Esophagus squamous epithelium (tissue), 5 donors: ENCODE measurements at regions not wholly inside any gene's neighbourhood (a gene's known extent, or its start where the extent isn't known, plus 50 kb on each side); places are given as distances from the start of the nearest gene placed in this dataset.

Source experiments
- DNase-seq: peaks from one replicate; lab custom pipeline; 2025; lab: John Stamatoyannopoulos, UW
- H3K27ac ChIP-seq, 4 donors: fragments of 200-600 bp; sonication (generic); one replicate each; pipeline ENCODE4 v1.5.1; 2016 to 2019; ENCODE audit warnings: mild to moderate bottlenecking in 1 of 4
- H3K27me3 ChIP-seq, 4 donors: fragments of 200-600 bp; sonication (generic); 1 replicate in 3 of 4; 2 replicates in 1 of 4; pipeline versions ENCODE4 v1.5.1 to v1.6.0; 2017 to 2021; ENCODE audit warnings: antibody characterized with exemption in 1 of 4
- H3K36me3 ChIP-seq, 3 donors: fragments of 200-600 bp; sonication (generic); one replicate each; pipeline ENCODE4 v1.5.1; 2016 to 2019
- H3K4me1 ChIP-seq, 3 donors: fragments of 200-600 bp; sonication (generic); one replicate each; pipeline ENCODE4 v1.5.1; 2017 to 2019
- H3K4me3 ChIP-seq, 4 donors: fragments of 200-600 bp; sonication (generic); 1 replicate in 3 of 4; 2 replicates in 1 of 4; pipeline ENCODE4 v1.5.1; 2016 to 2019; ENCODE audit warnings: mild to moderate bottlenecking in 2 of 4, moderate library complexity in 1 of 4
- H3K9me3 ChIP-seq, 3 donors: fragments of 200-600 bp; sonication (generic); one replicate each; pipeline ENCODE4 v1.5.1; 2016 to 2019
- CTCF ChIP-seq, 6 experiments: fragments of 450-650 bp in 4 of 6; fragments of 200-600 bp in 2 of 6; sonication (generic) in 2 of 6; IDR thresholded peaks; one replicate each; pipeline ENCODE4 v1.5.1; 2016 to 2019; ENCODE audit warnings: antibody characterized with exemption in 6 of 6, mild to moderate bottlenecking in 4 of 6, moderate library complexity in 4 of 6
- POLR2A ChIP-seq, 4 donors: fragments of 450-650 bp; IDR thresholded peaks; one replicate each; pipeline ENCODE4 v1.6.1; 2017; ENCODE audit warnings: antibody characterized with exemption in 4 of 4, mild to moderate bottlenecking in 4 of 4, moderate library complexity in 3 of 4
- WGBS, 2 donors: methylation state at CpG; one replicate each; pipeline ENCODE4 v1.1.5; 2018; 5-methylcytosine and 5-hydroxymethylcytosine counted together
- intact Hi-C: fragments of 100-400 bp; cut with DNase I; formaldehyde crosslinking; loops from one replicate; pipeline ENCODE4 v1.15.0; 2022
- donor health status: DM: yes; HTN: yes; CAD: no.

DNA sequence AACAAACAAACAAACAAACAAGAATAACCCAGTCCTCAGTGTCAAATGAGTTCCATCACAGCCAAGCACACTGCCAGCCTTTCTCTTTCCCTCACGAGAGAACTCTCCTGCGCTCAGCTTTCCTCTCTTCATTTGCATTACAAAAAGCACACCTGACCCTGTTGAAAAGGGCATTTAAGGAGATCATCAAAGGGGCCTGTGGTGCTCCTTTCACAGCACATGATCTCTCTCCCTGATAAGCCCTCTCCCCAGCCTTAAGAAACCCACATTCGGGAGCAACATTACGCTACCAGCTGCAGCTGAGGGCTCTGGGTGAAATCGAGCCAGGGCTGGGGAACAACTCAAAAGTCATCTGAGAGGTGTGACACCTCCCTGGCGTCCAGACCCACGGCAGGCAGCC is 165.6 kb upstream of the TMCC3 start:
- peaks cover 0 to 30% (median 8%) of the 10 kb centered on the region in 3 donors for H3K9me3 ChIP-seq
- H3K4me1 ChIP-seq, result no peaks in the 10 kb centered on the region
- H3K27me3 ChIP-seq, result no peaks in the 10 kb centered on the region
- no peak overlapping the region for H3K4me3 ChIP-seq
- H3K27ac ChIP-seq, result no peak overlapping the region
- intact Hi-C loops, result no loop called here
- TF ChIP-seq CTCF (IDR thresholded peaks at IDR 0.05) (no peak), POLR2A (IDR thresholded peaks at IDR 0.05) (no peak)
- no peak for DNase-seq
- WGBS, 2 donors, result 62 to 67% methylated on average over 7 of the region's 7 CpGs
- no peaks in the 10 kb centered on the region for H3K36me3 ChIP-seq

- Histone ChIP-seq H3K27me3 (no peaks in the 10 kb centered on the region), H3K27ac (no peak overlapping the region), H3K9me3 (peaks cover 0 to 32% (median 8%) of the 10 kb centered on the region in 3 donors), H3K4me1 (no peaks in the 10 kb centered on the region), H3K4me3 (no peak overlapping the region), H3K36me3 (no peaks in the 10 kb centered on the region)
- 63 to 100% methylated on average over 1 of the region's 2 CpGs for WGBS, 2 donors
- intact Hi-C loops, result no loop called here
- TF ChIP-seq CTCF (IDR thresholded peaks at IDR 0.05) (no peak), POLR2A (IDR thresholded peaks at IDR 0.05) (no peak)
- DNase-seq, result no peak
These were observed 165.1 kb upstream of the TMCC3 start for GRCh38 chr12:94815450-94815849.

GRCh38 chr12:94813314-94813713 is 163.0 kb upstream of the TMCC3 start:
- no peaks in the 10 kb centered on the region for H3K27me3 ChIP-seq
- WGBS, 2 donors, result 52 to 59% methylated on average over 2 of the region's 2 CpGs
- H3K4me3 ChIP-seq, result no peak overlapping the region
- DNase-seq, result no peak
- H3K36me3 ChIP-seq, result no peaks in the 10 kb centered on the region
- intact Hi-C loops, result no loop called here
- TF ChIP-seq CTCF (IDR thresholded peaks at IDR 0.05) (no peak), POLR2A (IDR thresholded peaks at IDR 0.05) (no peak)
- peaks cover 0 to 32% (median 8%) of the 10 kb centered on the region in 3 donors for H3K9me3 ChIP-seq
- H3K4me1 ChIP-seq, result no peaks in the 10 kb centered on the region
- H3K27ac ChIP-seq, result no peak overlapping the region

DNA sequence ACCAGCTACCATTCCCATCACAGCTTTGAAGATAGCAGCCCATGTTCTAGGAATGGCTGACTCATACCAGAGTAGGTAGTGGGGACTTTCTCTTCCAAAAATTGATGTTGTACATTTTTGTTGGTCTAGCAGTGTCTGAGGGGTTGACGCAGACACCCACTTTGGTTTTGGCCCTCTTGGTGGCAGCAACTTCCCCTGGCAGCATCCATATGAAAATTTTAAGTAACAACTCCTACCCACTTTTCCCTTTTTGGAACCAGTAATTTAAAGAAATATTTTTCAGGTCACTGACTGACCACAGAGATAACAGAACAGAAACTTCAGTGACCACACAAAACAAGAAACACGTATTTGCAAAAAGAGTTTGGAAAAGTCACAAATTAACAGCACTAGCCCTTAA is 162.0 kb upstream of the TMCC3 start:
- Histone ChIP-seq H3K9me3 (peaks cover 0 to 32% (median 8%) of the 10 kb centered on the region in 3 donors), H3K36me3 (no peaks in the 10 kb centered on the region), H3K4me3 (no peak overlapping the region), H3K27ac (no peak overlapping the region), H3K27me3 (no peaks in the 10 kb centered on the region), H3K4me1 (no peaks in the 10 kb centered on the region)
- 75 to 80% methylated on average over 2 of the region's 2 CpGs for WGBS, 2 donors
- TF ChIP-seq POLR2A (IDR thresholded peaks at IDR 0.05) (no peak), CTCF (IDR thresholded peaks at IDR 0.05) (no peak)
- intact Hi-C loops, result no loop called here
- no peak for DNase-seq

- Histone ChIP-seq H3K36me3 (no peaks in the 10 kb centered on the region), H3K9me3 (peaks cover 0 to 32% (median 8%) of the 10 kb centered on the region in 3 donors), H3K27ac (no peak overlapping the region), H3K4me3 (no peak overlapping the region), H3K27me3 (no peaks in the 10 kb centered on the region), H3K4me1 (peaks cover 0 to 2% (median 0%) of the 10 kb centered on the region in 3 donors)
- no peak for TF ChIP-seq POLR2A (IDR thresholded peaks at IDR 0.05)
- TF ChIP-seq CTCF (IDR thresholded peaks at IDR 0.05), result no peak
- intact Hi-C loops, result no loop called here
- no peak for DNase-seq
These were observed 161.3 kb upstream of the TMCC3 start for GRCh38 chr12:94811611-94812010.
